GM18505 (cell line): ENCODE measurements at regions not wholly inside any gene's neighbourhood (a gene's known extent, or its start where the extent isn't known, plus 50 kb on each side); places are given as distances from the start of the nearest gene placed in this dataset.
"Not testable (repeated sequence)": the region's sequence is repeated elsewhere in the genome, so short reads cannot be mapped to it uniquely, and the experiment has no call there.

Source experiments
- ATAC-seq: cut with Tn5 transposase; IDR thresholded peaks from one replicate; pipeline ENCODE4 v1.9.1; 2021; ENCODE audit not compliant: unreplicated experiment
- POLR2A ChIP-seq: IDR thresholded peaks from 4 replicates; pipeline ENCODE4 v1.6.1; 2011; ENCODE audit warnings: borderline replicate concordance; ENCODE audit not compliant: insufficient read depth, insufficient read length; ENCODE audit errors: extremely low read depth

DNA sequence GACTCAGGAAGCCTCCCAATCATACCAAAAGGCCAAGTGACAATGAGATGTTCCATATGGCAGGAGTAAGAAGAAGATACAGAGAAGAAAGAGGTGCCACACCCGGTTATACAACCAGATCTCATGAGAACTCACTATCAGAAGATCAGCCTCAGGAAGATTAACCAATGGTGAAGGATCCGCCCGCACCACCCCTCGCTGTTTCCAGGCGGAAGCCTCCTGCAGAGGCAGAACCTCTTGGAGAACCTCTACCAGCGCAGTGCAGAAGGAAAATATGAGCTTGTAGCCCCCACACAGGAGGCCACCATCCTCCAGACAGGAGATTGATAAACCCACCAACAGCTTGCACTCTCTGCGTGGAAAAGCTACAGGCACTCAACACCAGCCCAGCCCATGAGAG is 245.1 kb downstream of the POTED start:
- no peak for TF ChIP-seq POLR2A
- no peak for ATAC-seq

DNA sequence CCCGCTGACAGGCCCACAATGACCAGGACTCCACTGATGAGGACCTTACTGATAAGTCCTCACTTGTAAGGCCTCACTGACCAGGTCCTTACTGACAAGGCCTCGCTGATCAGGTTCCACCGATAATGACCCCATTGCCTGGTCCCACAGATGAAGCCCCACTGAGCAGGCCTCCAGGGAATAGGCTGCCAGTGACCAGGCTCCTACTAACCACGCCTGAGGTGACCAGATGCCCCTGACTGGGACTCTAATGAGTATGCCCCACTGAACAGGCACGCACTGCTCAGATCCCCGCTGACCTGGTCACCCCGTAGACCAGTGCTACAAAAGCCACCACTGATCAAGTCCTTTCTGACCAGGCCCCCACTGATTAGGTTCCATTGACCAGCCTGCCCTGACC is 241.2 kb downstream of the POTED start:
- ATAC-seq: not testable (repeated sequence)

DNA sequence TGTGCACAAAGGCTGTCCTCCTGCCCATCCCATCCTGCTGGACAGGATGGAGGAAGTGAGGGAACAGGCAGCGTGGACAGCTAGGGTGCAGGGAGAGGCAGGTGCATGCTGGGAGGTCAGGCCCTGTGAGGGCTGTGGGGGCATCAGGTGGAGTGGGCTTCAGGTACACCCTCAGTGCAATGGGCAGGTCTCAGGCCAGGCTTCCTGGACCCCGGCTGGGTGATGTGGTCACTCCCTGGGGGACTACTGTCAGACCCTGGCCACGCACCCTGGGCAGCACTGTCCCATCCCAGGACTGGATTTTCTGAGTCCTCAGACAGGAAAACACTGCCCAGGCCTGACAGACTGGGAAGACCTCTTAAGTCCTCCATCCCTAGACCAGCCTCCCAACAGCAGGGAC is 239.9 kb downstream of the POTED start:
- ATAC-seq: not testable (repeated sequence)

DNA sequence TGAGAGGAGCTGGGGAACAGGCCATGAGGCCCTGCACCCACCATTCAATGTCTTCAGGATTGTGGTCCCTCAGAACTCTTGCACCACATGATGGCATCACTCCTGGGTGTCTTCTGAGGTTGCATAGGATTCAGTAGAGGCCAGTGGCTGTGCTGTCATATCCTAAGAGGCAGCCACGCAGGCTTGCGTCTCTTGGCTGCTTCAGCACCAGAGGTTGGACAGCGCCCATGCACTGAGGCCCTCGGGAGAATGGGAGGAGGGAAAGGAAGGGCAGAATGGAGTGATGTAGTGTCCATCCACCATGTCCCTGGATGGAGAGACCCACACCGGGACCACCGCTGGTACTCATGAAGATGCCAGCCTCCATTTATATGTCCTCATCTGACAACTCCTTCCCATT is 237.1 kb downstream of the POTED start:
- ATAC-seq: not testable (repeated sequence)

DNA sequence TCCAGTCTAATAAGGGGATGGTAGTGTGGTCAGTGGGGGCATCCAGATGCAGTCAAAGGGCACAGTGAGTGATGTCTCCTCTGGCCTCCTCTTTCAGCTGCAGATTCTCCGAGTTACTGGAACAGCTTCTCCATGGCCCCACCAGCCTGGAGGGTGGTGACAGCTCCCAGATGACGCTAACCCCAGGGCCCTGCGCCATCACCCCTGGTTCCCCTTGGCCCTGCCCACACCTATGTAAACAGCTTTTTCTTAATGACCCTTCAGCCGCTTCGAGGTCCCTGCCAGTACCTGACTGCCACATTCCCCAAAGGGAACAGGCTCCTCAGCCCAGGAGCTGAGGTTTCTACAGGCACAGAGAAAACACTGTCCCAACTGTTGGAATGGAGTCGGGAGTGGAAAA is 235.0 kb downstream of the POTED start:
- not testable (repeated sequence) for ATAC-seq

DNA sequence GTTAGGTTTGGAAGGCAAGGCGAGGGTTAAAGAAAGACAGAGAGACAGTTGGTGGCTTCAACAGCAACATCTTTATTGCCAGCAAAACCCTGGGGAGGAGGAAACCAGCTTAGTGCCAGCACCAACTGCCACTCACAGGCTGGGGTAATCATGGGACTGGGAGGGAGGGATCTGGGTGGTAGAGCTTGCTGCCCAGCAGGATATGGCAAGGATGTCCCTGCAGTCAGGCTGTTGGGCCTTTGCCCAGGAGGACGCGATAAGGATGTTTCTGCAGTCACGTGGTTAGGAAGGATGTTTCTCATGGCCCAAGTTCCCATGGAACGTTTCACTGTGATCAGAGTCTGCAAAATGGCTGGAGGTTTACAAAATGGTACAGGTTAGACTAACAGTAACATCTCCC is 233.5 kb downstream of the POTED start:
- not testable (repeated sequence) for ATAC-seq

DNA sequence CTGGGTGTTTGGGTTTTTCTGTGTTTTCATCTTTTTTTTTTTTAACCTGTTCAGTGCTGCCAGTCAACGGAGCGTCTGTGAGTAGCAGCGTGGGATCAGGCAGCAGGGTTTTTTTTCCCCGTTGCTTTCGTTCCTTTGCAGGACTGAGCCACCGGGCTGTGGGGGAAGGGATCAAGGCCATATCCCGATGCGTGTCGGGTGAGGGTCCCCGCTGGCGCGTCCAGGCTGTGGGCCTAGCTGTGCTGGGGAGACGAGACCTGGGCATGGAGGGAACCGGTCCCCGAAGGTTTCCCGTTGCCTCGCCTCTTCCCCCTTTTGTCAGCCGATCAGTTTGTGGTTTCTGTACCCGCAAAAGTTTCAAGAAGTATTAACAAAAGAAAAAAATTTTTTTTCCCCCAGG is 218.1 kb downstream of the POTED start:
- not testable (repeated sequence) for ATAC-seq

DNA sequence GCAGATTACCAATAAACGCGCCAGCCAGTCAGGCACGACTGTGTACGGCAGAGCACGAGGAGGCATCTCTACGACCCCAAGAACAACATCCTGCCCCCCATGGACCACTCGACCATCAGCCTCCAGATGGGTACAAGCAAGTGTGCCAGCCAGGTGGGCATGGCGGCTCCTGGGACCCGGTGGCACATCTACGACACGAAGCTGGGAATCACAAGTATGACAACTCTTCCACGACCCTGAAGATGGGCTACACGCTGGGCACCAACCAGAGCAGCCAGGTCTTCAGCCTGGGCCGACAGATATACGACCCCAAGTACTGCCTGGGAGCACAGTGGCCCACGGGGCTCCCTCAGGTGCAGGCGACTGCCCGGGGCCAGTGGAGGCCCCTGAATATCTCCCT is 217.6 kb downstream of the POTED start:
- no peak for TF ChIP-seq POLR2A
- ATAC-seq: no peak

DNA sequence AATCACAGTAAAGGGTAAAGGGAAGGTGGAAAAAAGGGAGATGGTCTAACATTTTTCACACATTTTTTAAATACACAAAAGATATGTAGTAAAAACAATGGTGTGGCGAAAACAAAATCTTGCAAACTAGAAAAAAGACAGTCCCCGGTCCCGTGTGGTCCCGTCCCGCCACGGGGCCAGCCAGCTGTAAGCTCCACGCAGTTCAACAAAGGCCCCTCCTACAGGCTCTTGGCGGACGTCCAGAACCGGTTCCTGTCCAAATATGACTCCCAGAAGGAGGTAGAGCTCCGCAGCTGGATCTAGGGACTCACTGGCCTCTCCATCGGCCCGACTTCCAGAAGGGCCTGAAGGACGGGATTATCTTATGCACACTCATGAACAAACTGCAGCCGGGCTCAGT is 216.9 kb downstream of the POTED start:
- not testable (repeated sequence) for ATAC-seq

DNA sequence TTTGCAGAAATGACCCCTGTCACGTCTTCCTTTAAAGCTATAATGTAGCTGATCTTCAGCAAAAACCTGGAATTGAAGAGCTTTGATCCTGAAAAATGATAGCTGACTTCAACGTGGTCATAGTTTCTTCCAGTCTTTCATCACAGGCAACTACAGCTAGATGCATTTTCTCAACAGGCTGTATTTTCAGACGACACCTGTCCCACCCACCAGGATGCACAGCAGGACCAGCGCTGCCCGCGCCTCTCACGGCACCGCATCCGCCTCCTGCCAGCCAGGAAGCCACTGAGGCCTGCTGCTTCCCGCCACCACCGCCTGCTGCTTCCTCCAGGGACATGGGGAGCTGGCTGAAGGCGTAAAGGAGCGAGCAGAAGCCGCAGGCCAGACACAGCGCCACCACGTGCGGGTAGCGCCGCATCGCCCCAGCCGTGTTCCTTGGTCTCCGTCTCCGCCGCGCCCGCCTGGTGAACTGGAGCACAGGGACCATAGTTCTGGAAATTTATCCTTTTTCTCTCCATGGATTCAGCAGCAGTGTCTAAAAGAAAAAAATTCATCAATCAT is 215.7 kb downstream of the POTED start:
- not testable (repeated sequence) for ATAC-seq

DNA sequence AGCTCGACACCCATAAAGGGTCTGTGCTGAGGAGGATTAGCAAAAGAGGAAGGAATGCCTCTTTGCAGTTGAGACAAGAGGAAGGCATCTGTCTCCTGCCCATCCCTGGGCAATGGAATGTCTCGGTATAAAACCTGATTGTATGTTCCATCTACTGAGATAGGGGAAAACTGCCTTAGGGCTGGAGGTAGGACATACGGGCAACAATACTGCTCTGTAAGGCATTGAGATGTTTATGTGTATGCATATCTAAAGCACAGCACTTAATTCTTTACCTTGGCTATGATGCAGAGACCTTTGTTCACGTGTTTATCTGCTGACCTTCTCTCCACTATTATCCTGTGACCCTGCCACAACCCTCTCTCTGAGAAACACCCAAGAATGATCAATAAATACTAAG is 210.7 kb downstream of the POTED start:
- ATAC-seq: not testable (repeated sequence)

DNA sequence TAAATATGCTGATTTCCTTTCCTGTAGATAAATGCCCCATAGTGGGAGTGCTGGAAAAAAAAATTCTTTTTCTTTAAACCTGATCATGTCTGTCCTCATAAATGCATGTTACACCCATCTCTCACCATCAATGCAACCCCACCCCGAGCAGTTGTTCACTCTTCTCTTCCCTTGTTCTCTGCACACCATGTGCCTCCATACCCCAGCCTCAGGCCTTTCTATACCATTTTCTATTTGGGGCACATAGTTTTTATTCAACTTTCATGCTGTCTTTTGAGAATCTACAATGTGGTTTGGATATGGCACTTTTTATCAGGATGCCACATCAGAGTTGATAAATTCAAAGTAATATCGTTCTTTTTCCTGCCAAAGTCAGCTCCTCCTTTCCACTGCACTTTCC is 202.6 kb downstream of the POTED start:
- ATAC-seq: not testable (repeated sequence)

DNA sequence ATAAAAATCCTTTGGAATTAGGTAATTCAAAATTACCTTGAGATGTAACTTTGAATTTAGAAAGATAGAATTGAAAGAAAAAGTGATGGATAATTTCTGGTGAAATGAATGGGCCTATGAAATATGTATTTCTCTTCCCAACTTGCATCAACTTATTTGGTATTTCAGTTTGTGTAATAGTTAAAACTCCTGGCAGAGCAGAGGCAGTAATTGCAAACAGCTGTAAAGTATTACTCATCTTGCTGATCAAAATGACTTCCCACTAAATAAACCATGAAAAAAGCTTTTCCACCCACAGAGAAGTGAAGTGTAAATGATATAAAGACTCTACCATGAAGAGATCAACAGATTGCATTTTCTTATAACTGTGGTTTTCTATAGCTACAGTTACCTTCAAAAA is 201.0 kb downstream of the POTED start:
- ATAC-seq: not testable (repeated sequence)

DNA sequence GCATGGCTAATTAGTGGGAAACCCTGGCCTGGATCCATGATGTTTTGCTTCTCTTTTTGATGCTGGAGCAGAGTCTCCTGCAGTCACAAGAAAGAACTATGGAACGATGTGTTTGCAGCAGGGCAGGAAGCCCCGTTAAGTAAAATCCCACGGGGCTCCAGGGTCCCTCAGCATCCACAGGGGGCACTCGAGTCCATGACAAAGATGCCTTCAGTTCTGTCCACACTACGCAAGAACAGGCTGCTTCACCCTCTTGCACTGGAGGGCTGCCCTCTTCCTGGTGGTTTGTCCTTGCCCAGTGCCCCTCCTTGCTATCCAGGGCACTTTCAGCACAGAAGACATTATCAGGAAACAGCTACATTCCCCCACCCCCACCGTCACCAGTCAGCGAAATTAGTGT is 196.9 kb downstream of the POTED start:
- ATAC-seq: not testable (repeated sequence)

DNA sequence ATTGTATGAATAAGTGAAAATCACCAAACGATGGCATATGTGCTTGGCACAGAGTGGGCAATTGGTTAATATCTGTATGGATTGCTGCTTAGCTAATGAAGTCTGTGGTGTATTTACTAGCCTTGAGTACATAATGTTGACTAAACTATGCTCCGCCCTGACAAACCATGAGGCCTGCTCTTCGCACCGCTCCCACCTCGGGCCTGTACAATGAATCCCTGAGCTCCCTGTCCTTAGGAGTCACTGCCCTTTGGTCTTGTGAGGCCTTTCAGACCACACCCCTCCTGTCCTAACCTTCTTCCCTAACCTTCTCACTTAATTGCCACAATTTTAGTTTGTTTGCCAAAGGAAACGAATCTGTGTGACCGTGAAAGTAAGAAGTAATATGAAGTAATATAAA is 193.2 kb downstream of the POTED start:
- not testable (repeated sequence) for ATAC-seq
